Endothelial cell of umbilical vein (primary cell): ENCODE measurements at regions not wholly inside any gene's neighbourhood (a gene's known extent, or its start where the extent isn't known, plus 50 kb on each side); places are given as distances from the start of the nearest gene placed in this dataset.

Experiments used
- BruUV-seq: library from RNA; stranded (reverse); fragments of 400-500 nt; replicated peaks from 2 replicates; lab custom pipeline; 2021; lab: Mats Ljungman, UMichigan
- CTCF ChIA-PET: fragments of 300-600, 350-600 bp; sonication (Branson Sonifier 250); formaldehyde crosslinking; loops from one replicate; lab custom pipeline; 2021; ENCODE audit warnings: antibody characterized with exemption, inconsistent platforms; lab: Charles Lee
- POLR2A ChIA-PET: fragments of 300-600, 350-600 bp; sonication (Branson Sonifier 250); formaldehyde crosslinking; loops from one replicate; lab custom pipeline; 2021; ENCODE audit warnings: antibody characterized with exemption, inconsistent platforms; lab: Charles Lee
- DNase-seq: peaks from one replicate; pipeline ENCODE4 v3.0.0-alpha.2; 2011; ENCODE audit warnings: low read depth, low spot score
- FAIRE-seq: peaks from 2 replicates; lab custom pipeline; 2011; peaks lifted over from hg19 to GRCh38; lab: Jason Lieb, UNC
- H2AFZ ChIP-seq: 2 replicates; pipeline ENCODE4 v1.6.0; 2012; ENCODE audit warnings: low read depth, low read length, control low read depth, inconsistent platforms
- H3K27ac ChIP-seq: 2 replicates; pipeline ENCODE4 v1.5.1; 2011; ENCODE audit warnings: low read depth, mild to moderate bottlenecking, control low read depth, low read length, moderate library complexity; ENCODE audit not compliant: insufficient read depth
- H3K27me3 ChIP-seq, 2 experiments: 2 replicates each; pipeline versions ENCODE4 v1.6.0 to v1.6.1; 2011; ENCODE audit warnings: low read length in 2 of 2, mixed read lengths in 1 of 2; ENCODE audit not compliant: control insufficient read depth in 2 of 2, insufficient read depth in 2 of 2
- H3K36me3 ChIP-seq, 2 experiments: 2 replicates in 1 of 2; 3 replicates in 1 of 2; pipeline ENCODE4 v1.5.1; 2011; ENCODE audit warnings: low read length in 2 of 2, mild to moderate bottlenecking in 1 of 2, moderate library complexity in 1 of 2; ENCODE audit not compliant: control insufficient read depth in 2 of 2, insufficient read depth in 2 of 2; ENCODE audit errors: extremely low read depth in 1 of 2
- H3K4me1 ChIP-seq: 3 replicates; pipeline ENCODE4 v1.5.1; 2011; ENCODE audit warnings: mild to moderate bottlenecking, low read length; ENCODE audit not compliant: control insufficient read depth, insufficient read depth; ENCODE audit errors: extremely low read depth
- H3K4me2 ChIP-seq: 2 replicates; pipeline ENCODE4 v1.6.1; 2011; ENCODE audit warnings: low read length, control low read depth, mixed read lengths; ENCODE audit not compliant: insufficient read depth
- H3K4me3 ChIP-seq, 3 experiments: fragments of 200-600 bp in 1 of 3; sonication (generic), shearing (Covaris generic) in 1 of 3; replicated peaks in 1 of 3; 2 replicates each; pipeline ENCODE4 v1.5.1; 2011 to 2016; ENCODE audit warnings: control low read depth in 3 of 3, low read length in 3 of 3, mild to moderate bottlenecking in 2 of 3, inconsistent platforms in 1 of 3, low read depth in 1 of 3, moderate library complexity in 1 of 3; ENCODE audit not compliant: insufficient read depth in 1 of 3
- H3K79me2 ChIP-seq: 2 replicates; pipeline ENCODE4 v1.6.0; 2012; ENCODE audit warnings: low read length, inconsistent platforms; ENCODE audit not compliant: control insufficient read depth, insufficient read depth
- H3K9ac ChIP-seq: replicated peaks from 2 replicates; pipeline ENCODE3; 2011; ENCODE audit warnings: low read length, control low read depth; ENCODE audit not compliant: insufficient read depth; ENCODE audit errors: extremely low read depth
- H3K9me1 ChIP-seq: replicated peaks from 3 replicates; pipeline ENCODE4 v1.6.0; 2011; ENCODE audit warnings: mild to moderate bottlenecking, low read length; ENCODE audit not compliant: control insufficient read depth, insufficient read depth; ENCODE audit errors: extremely low read depth
- H3K9me3 ChIP-seq: replicated peaks from 2 replicates; pipeline ENCODE4 v1.5.1; 2012; ENCODE audit warnings: low read length, inconsistent platforms; ENCODE audit not compliant: control insufficient read depth, insufficient read depth
- H4K20me1 ChIP-seq: replicated peaks from 2 replicates; pipeline ENCODE3; 2011; ENCODE audit warnings: mild to moderate bottlenecking, low read length; ENCODE audit not compliant: control insufficient read depth, insufficient read depth; ENCODE audit errors: extremely low read depth
- CTCF ChIP-seq, 2 donors: IDR thresholded peaks; 1 replicate in 1 of 2; 2 replicates in 1 of 2; pipeline ENCODE4 v1.5.1; 2011; ENCODE audit warnings: low read length in 2 of 2, mild to moderate bottlenecking in 2 of 2, moderate library complexity in 2 of 2, control low read depth in 1 of 2, inconsistent platforms in 1 of 2, low read depth in 1 of 2; ENCODE audit not compliant: insufficient read depth in 1 of 2; ENCODE audit errors: extremely low read depth in 1 of 2
- EZH2 ChIP-seq: IDR thresholded peaks from 2 replicates; pipeline ENCODE4 v1.6.1; 2012; ENCODE audit warnings: borderline replicate concordance, low read depth, mild to moderate bottlenecking, moderate library complexity, low read length, inconsistent platforms; ENCODE audit not compliant: severe bottlenecking
- FOS ChIP-seq: IDR thresholded peaks from 2 replicates; pipeline ENCODE4 v1.6.1; 2011; ENCODE audit warnings: mild to moderate bottlenecking, low read length, moderate library complexity, borderline replicate concordance; ENCODE audit not compliant: insufficient read depth
- GATA2 ChIP-seq: IDR thresholded peaks from 2 replicates; pipeline ENCODE4 v1.7.0; 2011; ENCODE audit warnings: low read depth, mild to moderate bottlenecking, moderate library complexity, mixed read lengths, low read length; ENCODE audit not compliant: insufficient read length, insufficient read depth
- JUN ChIP-seq: IDR thresholded peaks from 2 replicates; pipeline ENCODE4 v1.6.1; 2011; ENCODE audit warnings: borderline replicate concordance, low read depth; ENCODE audit not compliant: insufficient read length, insufficient read depth
- MAX ChIP-seq: IDR thresholded peaks from 2 replicates; pipeline ENCODE4 v1.6.1; 2011; ENCODE audit not compliant: insufficient read depth, insufficient read length
- MYC ChIP-seq: IDR thresholded peaks from one replicate; pipeline ENCODE4 v1.6.1; 2011; ENCODE audit warnings: mild to moderate bottlenecking, low read depth, low read length
- POLR2A ChIP-seq: IDR thresholded peaks from 2 replicates; pipeline ENCODE4 v1.6.1; 2012; ENCODE audit warnings: low read depth, mild to moderate bottlenecking, control low read depth, low read length
- POLR2AphosphoS5 ChIP-seq: IDR thresholded peaks from 2 replicates; pipeline ENCODE4 v1.6.1; 2012; ENCODE audit warnings: low read depth, mild to moderate bottlenecking, control low read depth, low read length, moderate library complexity; ENCODE audit not compliant: insufficient read depth
- dilution Hi-C: fragments of 300-500 bp; cut with MboI; formaldehyde crosslinking; loops from one replicate; pipeline ENCODE4 v1.15.0; 2019; ENCODE audit warnings: low sequenced_read_pairs; ENCODE audit not compliant: extremely low pct_ligation_motif_present
- intact Hi-C: fragments of 100-400 bp; cut with micrococcal nuclease; formaldehyde crosslinking; loops from one replicate; pipeline ENCODE4 v1.10.0; 2022

GRCh38 chr7:16315280-16315679 is 106.1 kb downstream of the CRPPA start:
- dilution Hi-C loops (no loop called here), intact Hi-C loops (no loop called here)
- Histone ChIP-seq H3K4me1 (peaks cover 14% of the 10 kb centered on the region), H3K9me3 (no peaks in the 10 kb centered on the region), H2AFZ (no peak overlapping the region), H3K79me2 (no peaks in the 10 kb centered on the region), H4K20me1 (no peaks in the 10 kb centered on the region), H3K9me1 (no peaks in the 10 kb centered on the region), H3K9ac (no peak overlapping the region), H3K27ac (no peak overlapping the region), H3K36me3 (no peaks in the 10 kb centered on the region), H3K4me2 (no peak overlapping the region), H3K4me3 (no peak overlapping the region), H3K27me3 (no peaks in the 10 kb centered on the region)
- CTCF ChIA-PET, result no interaction called here
- FAIRE-seq (no peak), DNase-seq (no peak)
- POLR2A ChIA-PET, result no interaction called here
- TF ChIP-seq CTCF (IDR thresholded peaks at IDR 0.05; ENCODE audit: extremely low read depth in 1 of 2, insufficient read depth in 1 of 2, low read depth in 1 of 2, low read length in 2 of 2) (no peak), MYC (no peak), JUN (no peak), GATA2 (no peak), EZH2 (no peak), FOS (no peak), POLR2A (no peak), POLR2AphosphoS5 (no peak), MAX (no peak)
- BruUV-seq, result no TSS peak
